IPS-11a (cell line): ENCODE measurements at regions not wholly inside any gene's neighbourhood (a gene's known extent, or its start where the extent isn't known, plus 50 kb on each side); places are given as distances from the start of the nearest gene placed in this dataset.

ENCODE experiments used
- H3K4me3 ChIP-seq: one replicate; pipeline ENCODE4 v1.5.1; 2013; ENCODE audit warnings: low read depth, low read length, control low read depth

- H3K4me3 ChIP-seq, result no peak overlapping the region
Observed at GRCh38 chr4:26132858-26133257, 188.0 kb upstream of the RBPJ start.

- no peak overlapping the region for H3K4me3 ChIP-seq
Observed at GRCh38 chr4:26133840-26134239, 187.0 kb upstream of the RBPJ start.

- no peak overlapping the region for H3K4me3 ChIP-seq
Observed at GRCh38 chr4:26135331-26135730, 185.5 kb upstream of the RBPJ start.

GRCh38 chr4:26136615-26137014 lies 184.2 kb upstream of the RBPJ start:
- no peak overlapping the region for H3K4me3 ChIP-seq

GRCh38 chr4:26137288-26137687 lies 183.5 kb upstream of the RBPJ start:
- H3K4me3 ChIP-seq, result no peak overlapping the region

- H3K4me3 ChIP-seq, result no peak overlapping the region
Observed at GRCh38 chr4:26139310-26139924, 181.4 kb upstream of the RBPJ start.

GRCh38 chr4:26140150-26140898 lies 180.5 kb upstream of the RBPJ start:
- H3K4me3 ChIP-seq, result no peak overlapping the region

- H3K4me3 ChIP-seq, result no peak overlapping the region
Observed at GRCh38 chr4:26141051-26141721, 179.6 kb upstream of the RBPJ start.

- no peak overlapping the region for H3K4me3 ChIP-seq
Observed at GRCh38 chr4:26141911-26142638, 178.7 kb upstream of the RBPJ start.

GRCh38 chr4:26144526-26145155 lies 176.2 kb upstream of the RBPJ start:
- H3K4me3 ChIP-seq, result no peak overlapping the region

GRCh38 chr4:26145212-26145611 lies 175.6 kb upstream of the RBPJ start:
- H3K4me3 ChIP-seq, result no peak overlapping the region

GRCh38 chr4:26148927-26149326 lies 171.9 kb upstream of the RBPJ start:
- H3K4me3 ChIP-seq, result no peak overlapping the region

- no peak overlapping the region for H3K4me3 ChIP-seq
Observed at GRCh38 chr4:26150948-26151347, 169.9 kb upstream of the RBPJ start.

GRCh38 chr4:26151615-26152014 lies 169.2 kb upstream of the RBPJ start:
- H3K4me3 ChIP-seq, result no peak overlapping the region

- no peak overlapping the region for H3K4me3 ChIP-seq
Observed at GRCh38 chr4:26152056-26152455, 168.8 kb upstream of the RBPJ start.

- H3K4me3 ChIP-seq, result no peak overlapping the region
Observed at GRCh38 chr4:26157541-26157940, 163.3 kb upstream of the RBPJ start.

- no peak overlapping the region for H3K4me3 ChIP-seq
Observed at GRCh38 chr4:26160591-26160990, 160.2 kb upstream of the RBPJ start.

GRCh38 chr4:26161030-26161824 lies 159.6 kb upstream of the RBPJ start:
- no peak overlapping the region for H3K4me3 ChIP-seq

GRCh38 chr4:26162101-26162500 lies 158.7 kb upstream of the RBPJ start:
- no peak overlapping the region for H3K4me3 ChIP-seq
